KOPT-K1 (cell line): ENCODE measurements at regions not wholly inside any gene's neighbourhood (a gene's known extent, or its start where the extent isn't known, plus 50 kb on each side); places are given as distances from the start of the nearest gene placed in this dataset.

Source experiments
- H3K27ac ChIP-seq: fragments of 200-600 bp; sonication (generic); 2 replicates; pipeline ENCODE4 v1.5.1; 2016; ENCODE audit warnings: antibody characterized with exemption, mild to moderate bottlenecking, low read depth, low read length; ENCODE audit not compliant: poor library complexity, severe bottlenecking
- H3K36me3 ChIP-seq: fragments of 200-600 bp; sonication (generic); 2 replicates; pipeline ENCODE4 v1.5.1; 2017; ENCODE audit warnings: antibody characterized with exemption, mild to moderate bottlenecking, low read length, moderate library complexity; ENCODE audit not compliant: insufficient read depth
- H3K9me3 ChIP-seq: fragments of 200-600 bp; sonication (generic); 2 replicates; pipeline ENCODE4 v1.5.1; 2017; ENCODE audit warnings: antibody characterized with exemption, low read length, mild to moderate bottlenecking; ENCODE audit not compliant: insufficient read depth, poor library complexity, severe bottlenecking

GRCh38 chr5:82858151-82859025 lies 218.8 kb downstream of the TMEM167A start:
- no peaks in the 10 kb centered on the region for H3K9me3 ChIP-seq
- H3K36me3 ChIP-seq: no peaks in the 10 kb centered on the region
- H3K27ac ChIP-seq: no peak overlapping the region

GRCh38 chr5:82855893-82856550 lies 221.2 kb downstream of the TMEM167A start:
- no peaks in the 10 kb centered on the region for H3K9me3 ChIP-seq
- no peak overlapping the region for H3K27ac ChIP-seq
- no peaks in the 10 kb centered on the region for H3K36me3 ChIP-seq

GRCh38 chr5:82854956-82855355 lies 222.2 kb downstream of the TMEM167A start:
- H3K27ac ChIP-seq: no peak overlapping the region
- no peaks in the 10 kb centered on the region for H3K9me3 ChIP-seq
- no peaks in the 10 kb centered on the region for H3K36me3 ChIP-seq

GRCh38 chr5:82851471-82851870 lies 225.7 kb downstream of the TMEM167A start:
- Histone ChIP-seq H3K27ac (no peak overlapping the region), H3K36me3 (no peaks in the 10 kb centered on the region), H3K9me3 (no peaks in the 10 kb centered on the region)

GRCh38 chr5:82850393-82850792 lies 226.8 kb downstream of the TMEM167A start:
- no peaks in the 10 kb centered on the region for H3K9me3 ChIP-seq
- no peaks in the 10 kb centered on the region for H3K36me3 ChIP-seq
- no peak overlapping the region for H3K27ac ChIP-seq

GRCh38 chr5:82849885-82850284 lies 227.3 kb downstream of the TMEM167A start:
- H3K9me3 ChIP-seq: no peaks in the 10 kb centered on the region
- no peak overlapping the region for H3K27ac ChIP-seq
- no peaks in the 10 kb centered on the region for H3K36me3 ChIP-seq

- no peaks in the 10 kb centered on the region for H3K9me3 ChIP-seq
- H3K27ac ChIP-seq: no peak overlapping the region
- no peaks in the 10 kb centered on the region for H3K36me3 ChIP-seq
These were observed 229.6 kb downstream of the TMEM167A start for GRCh38 chr5:82847562-82847961.

GRCh38 chr5:82839881-82840280 lies 237.3 kb downstream of the TMEM167A start:
- H3K9me3 ChIP-seq: peaks cover 22% of the 10 kb centered on the region

GRCh38 chr5:82835488-82835887 lies 241.7 kb downstream of the TMEM167A start:
- Histone ChIP-seq H3K9me3 (peaks cover 26% of the 10 kb centered on the region), H3K36me3 (no peaks in the 10 kb centered on the region), H3K27ac (no peak overlapping the region)

More at GRCh38 chr5:82839881-82840280, 237.3 kb downstream of the TMEM167A start:
- no peaks in the 10 kb centered on the region for H3K36me3 ChIP-seq
- no peak overlapping the region for H3K27ac ChIP-seq

- no peaks in the 10 kb centered on the region for H3K36me3 ChIP-seq
- peaks cover 26% of the 10 kb centered on the region for H3K9me3 ChIP-seq
- H3K27ac ChIP-seq: no peak overlapping the region
These were observed 243.0 kb downstream of the TMEM167A start for GRCh38 chr5:82834151-82834550.

- Histone ChIP-seq H3K27ac (no peak overlapping the region), H3K36me3 (no peaks in the 10 kb centered on the region), H3K9me3 (peaks cover 26% of the 10 kb centered on the region)
These were observed 243.9 kb downstream of the TMEM167A start for GRCh38 chr5:82833277-82833676.

- Histone ChIP-seq H3K27ac (no peak overlapping the region), H3K9me3 (peaks cover 26% of the 10 kb centered on the region), H3K36me3 (no peaks in the 10 kb centered on the region)
These were observed 244.7 kb downstream of the TMEM167A start for GRCh38 chr5:82832445-82832844.

GRCh38 chr5:82828211-82828610 lies 249.0 kb downstream of the TMEM167A start:
- H3K27ac ChIP-seq: no peak overlapping the region
- no peaks in the 10 kb centered on the region for H3K9me3 ChIP-seq
- H3K36me3 ChIP-seq: no peaks in the 10 kb centered on the region

- Histone ChIP-seq H3K9me3 (no peaks in the 10 kb centered on the region), H3K36me3 (no peaks in the 10 kb centered on the region), H3K27ac (no peak overlapping the region)
These were observed 249.5 kb downstream of the TMEM167A start for GRCh38 chr5:82827651-82828050.

GRCh38 chr5:82822634-82822927 lies 254.6 kb downstream of the TMEM167A start:
- no peaks in the 10 kb centered on the region for H3K9me3 ChIP-seq
- no peaks in the 10 kb centered on the region for H3K36me3 ChIP-seq
- H3K27ac ChIP-seq: no peak overlapping the region
